ENCODE measurements at regions not wholly inside any gene's neighbourhood (a gene's known extent, or its start where the extent isn't known, plus 50 kb on each side); places are given as distances from the start of the nearest gene placed in this dataset.

- Histone ChIP-seq H3K27me3 (ENCODE audit: control insufficient read depth, low read length) (no peaks in the 10 kb centered on the region), H3K4me1 (ENCODE audit: control insufficient read depth, low read length) (no peaks in the 10 kb centered on the region), H3K36me3 (ENCODE audit: control insufficient read depth, low read length) (no peaks in the 10 kb centered on the region), H4K20me1 (ENCODE audit: control insufficient read depth, insufficient read depth, low read depth, low read length) (no peaks in the 10 kb centered on the region), H3K79me2 (ENCODE audit: control insufficient read depth, low read length) (no peaks in the 10 kb centered on the region), H3K9me2 (replicated peaks; ENCODE audit: control insufficient read depth, low read length) (no peaks in the 10 kb centered on the region), H3K4me3 (ENCODE audit: low read length) (no peak overlapping the region), H3K4me2 (ENCODE audit: low read length) (no peak overlapping the region), H3F3A (ENCODE audit: control insufficient read depth, insufficient read depth) (no peaks in the 10 kb centered on the region), H3K27ac (ENCODE audit: low read depth, low read length) (no peak overlapping the region), H3K9me3 (ENCODE audit: control insufficient read depth, insufficient read depth, low read length) (no peaks in the 10 kb centered on the region)
- no peak for TF ChIP-seq EZH2phosphoT487 (IDR thresholded peaks at IDR 0.05; ENCODE audit: borderline replicate concordance, low read length)
- TF ChIP-seq, protein P1, sequence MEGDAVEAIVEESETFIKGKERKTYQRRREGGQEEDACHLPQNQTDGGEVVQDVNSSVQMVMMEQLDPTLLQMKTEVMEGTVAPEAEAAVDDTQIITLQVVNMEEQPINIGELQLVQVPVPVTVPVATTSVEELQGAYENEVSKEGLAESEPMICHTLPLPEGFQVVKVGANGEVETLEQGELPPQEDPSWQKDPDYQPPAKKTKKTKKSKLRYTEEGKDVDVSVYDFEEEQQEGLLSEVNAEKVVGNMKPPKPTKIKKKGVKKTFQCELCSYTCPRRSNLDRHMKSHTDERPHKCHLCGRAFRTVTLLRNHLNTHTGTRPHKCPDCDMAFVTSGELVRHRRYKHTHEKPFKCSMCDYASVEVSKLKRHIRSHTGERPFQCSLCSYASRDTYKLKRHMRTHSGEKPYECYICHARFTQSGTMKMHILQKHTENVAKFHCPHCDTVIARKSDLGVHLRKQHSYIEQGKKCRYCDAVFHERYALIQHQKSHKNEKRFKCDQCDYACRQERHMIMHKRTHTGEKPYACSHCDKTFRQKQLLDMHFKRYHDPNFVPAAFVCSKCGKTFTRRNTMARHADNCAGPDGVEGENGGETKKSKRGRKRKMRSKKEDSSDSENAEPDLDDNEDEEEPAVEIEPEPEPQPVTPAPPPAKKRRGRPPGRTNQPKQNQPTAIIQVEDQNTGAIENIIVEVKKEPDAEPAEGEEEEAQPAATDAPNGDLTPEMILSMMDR (IDR thresholded peaks at IDR 0.05; ENCODE audit: low read depth, low read length, poor library complexity, severe bottlenecking), result no peak
These were observed 943.0 kb upstream of the PRKX start for GRCh38 chrX:4656419-4656818.

DNA sequence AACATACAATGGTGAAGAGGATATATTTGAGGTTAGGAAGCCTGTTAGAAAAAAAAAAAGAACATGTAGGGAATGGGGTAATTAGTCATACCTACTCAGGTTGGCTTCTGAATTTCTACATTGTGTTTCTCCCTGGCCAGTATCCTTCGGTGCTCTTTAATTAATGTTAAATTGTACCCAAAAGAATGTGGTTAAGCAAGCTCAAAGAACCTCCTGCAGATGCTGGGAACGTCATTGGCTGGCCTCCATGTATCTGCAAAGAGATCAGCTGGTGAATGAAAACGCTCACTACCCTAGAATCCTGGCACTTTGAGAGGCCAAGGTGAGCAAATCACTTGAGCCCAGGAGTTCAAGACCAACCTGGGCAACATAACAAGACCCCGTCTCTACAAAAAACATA lies 942.3 kb upstream of the PRKX start:
- no peaks in the 10 kb centered on the region for H3K27me3 ChIP-seq (ENCODE audit: control insufficient read depth, low read length)
- H3K79me2 ChIP-seq (ENCODE audit: control insufficient read depth, low read length), result no peaks in the 10 kb centered on the region
- H4K20me1 ChIP-seq (ENCODE audit: control insufficient read depth, insufficient read depth, low read depth, low read length), result no peaks in the 10 kb centered on the region
- H3K9me2 ChIP-seq (replicated peaks; ENCODE audit: control insufficient read depth, low read length), result no peaks in the 10 kb centered on the region
- H3F3A ChIP-seq (ENCODE audit: control insufficient read depth, insufficient read depth), result no peaks in the 10 kb centered on the region
- no peak for TF ChIP-seq EZH2phosphoT487 (IDR thresholded peaks at IDR 0.05; ENCODE audit: borderline replicate concordance, low read length)
- TF ChIP-seq, protein P1 (IDR thresholded peaks at IDR 0.05; ENCODE audit: low read depth, low read length, poor library complexity, severe bottlenecking), result no peak
- H3K4me1 ChIP-seq (ENCODE audit: control insufficient read depth, low read length), result no peaks in the 10 kb centered on the region
- H3K36me3 ChIP-seq (ENCODE audit: control insufficient read depth, low read length), result no peaks in the 10 kb centered on the region
- no peaks in the 10 kb centered on the region for H3K9me3 ChIP-seq (ENCODE audit: control insufficient read depth, insufficient read depth, low read length)
- H3K4me3 ChIP-seq (ENCODE audit: low read length), result no peak overlapping the region
- H3K4me2 ChIP-seq (ENCODE audit: low read length), result no peak overlapping the region
- H3K27ac ChIP-seq (ENCODE audit: low read depth, low read length), result no peak overlapping the region

- Histone ChIP-seq H3K27ac (ENCODE audit: low read depth, low read length) (no peak overlapping the region), H3F3A (ENCODE audit: control insufficient read depth, insufficient read depth) (no peaks in the 10 kb centered on the region), H3K79me2 (ENCODE audit: control insufficient read depth, low read length) (no peaks in the 10 kb centered on the region), H3K27me3 (ENCODE audit: control insufficient read depth, low read length) (no peaks in the 10 kb centered on the region), H3K36me3 (ENCODE audit: control insufficient read depth, low read length) (no peaks in the 10 kb centered on the region), H3K9me2 (replicated peaks; ENCODE audit: control insufficient read depth, low read length) (no peaks in the 10 kb centered on the region), H3K4me3 (ENCODE audit: low read length) (no peak overlapping the region), H3K4me2 (ENCODE audit: low read length) (no peak overlapping the region), H3K4me1 (ENCODE audit: control insufficient read depth, low read length) (no peaks in the 10 kb centered on the region), H3K9me3 (ENCODE audit: control insufficient read depth, insufficient read depth, low read length) (no peaks in the 10 kb centered on the region), H4K20me1 (ENCODE audit: control insufficient read depth, insufficient read depth, low read depth, low read length) (no peaks in the 10 kb centered on the region)
- TF ChIP-seq, protein P1 (IDR thresholded peaks at IDR 0.05; ENCODE audit: low read depth, low read length, poor library complexity, severe bottlenecking), result no peak
- TF ChIP-seq EZH2phosphoT487 (IDR thresholded peaks at IDR 0.05; ENCODE audit: borderline replicate concordance, low read length), result no peak
These were observed 928.7 kb upstream of the PRKX start for GRCh38 chrX:4642114-4642513.

GRCh38 chrX:4638036-4638435 lies 924.6 kb upstream of the PRKX start:
- Histone ChIP-seq H3F3A (ENCODE audit: control insufficient read depth, insufficient read depth) (no peaks in the 10 kb centered on the region), H3K4me3 (ENCODE audit: low read length) (no peak overlapping the region), H3K9me2 (replicated peaks; ENCODE audit: control insufficient read depth, low read length) (no peaks in the 10 kb centered on the region), H3K27me3 (ENCODE audit: control insufficient read depth, low read length) (no peaks in the 10 kb centered on the region), H3K36me3 (ENCODE audit: control insufficient read depth, low read length) (no peaks in the 10 kb centered on the region), H3K4me1 (ENCODE audit: control insufficient read depth, low read length) (no peaks in the 10 kb centered on the region), H3K27ac (ENCODE audit: low read depth, low read length) (no peak overlapping the region), H3K79me2 (ENCODE audit: control insufficient read depth, low read length) (no peaks in the 10 kb centered on the region), H4K20me1 (ENCODE audit: control insufficient read depth, insufficient read depth, low read depth, low read length) (no peaks in the 10 kb centered on the region), H3K9me3 (ENCODE audit: control insufficient read depth, insufficient read depth, low read length) (no peaks in the 10 kb centered on the region), H3K4me2 (ENCODE audit: low read length) (no peak overlapping the region)
- no peak for TF ChIP-seq EZH2phosphoT487 (IDR thresholded peaks at IDR 0.05; ENCODE audit: borderline replicate concordance, low read length)
- TF ChIP-seq, protein P1 (IDR thresholded peaks at IDR 0.05; ENCODE audit: low read depth, low read length, poor library complexity, severe bottlenecking), result no peak

Measured in DOHH2 (cell line).